Mucosa of rectum (tissue), 2 donors: ENCODE measurements at regions not wholly inside any gene's neighbourhood (a gene's known extent, or its start where the extent isn't known, plus 50 kb on each side); places are given as distances from the start of the nearest gene placed in this dataset.
"Not testable (repeated sequence)": the region's sequence is repeated elsewhere in the genome, so short reads cannot be mapped to it uniquely, and the experiment has no call there.

Source experiments
- H3K27ac ChIP-seq, 2 donors: one replicate each; pipeline ENCODE4 v1.7.0; 2013; ENCODE audit warnings: inconsistent platforms in 2 of 2, low read depth in 2 of 2, low read length in 2 of 2
- H3K27me3 ChIP-seq, 2 donors: one replicate each; pipeline ENCODE4 v1.7.0; 2013; ENCODE audit warnings: low read length in 2 of 2; ENCODE audit not compliant: control insufficient read depth in 2 of 2, insufficient read depth in 2 of 2
- H3K36me3 ChIP-seq, 2 donors: one replicate each; pipeline ENCODE4 v1.7.0; 2013; ENCODE audit warnings: low read length in 2 of 2; ENCODE audit not compliant: control insufficient read depth in 2 of 2, insufficient read depth in 2 of 2
- H3K4me1 ChIP-seq, 2 donors: one replicate each; pipeline ENCODE4 v1.7.0; 2013; ENCODE audit warnings: low read length in 2 of 2, mild to moderate bottlenecking in 1 of 2; ENCODE audit not compliant: control insufficient read depth in 2 of 2, insufficient read depth in 2 of 2
- H3K4me3 ChIP-seq, 2 donors: one replicate each; pipeline ENCODE4 v1.7.0; 2013; ENCODE audit warnings: low read length in 2 of 2
- H3K9ac ChIP-seq, 2 donors: one replicate each; pipeline ENCODE4 v1.7.0; 2013; ENCODE audit warnings: low read length in 2 of 2, low read depth in 1 of 2, mild to moderate bottlenecking in 1 of 2
- H3K9me3 ChIP-seq, 2 donors: one replicate each; pipeline ENCODE4 v1.7.0; 2013; ENCODE audit warnings: low read length in 2 of 2; ENCODE audit not compliant: control insufficient read depth in 2 of 2
- donor health status: healthy.
- donor health status: Normal muscosa, but diverticular disease.

DNA sequence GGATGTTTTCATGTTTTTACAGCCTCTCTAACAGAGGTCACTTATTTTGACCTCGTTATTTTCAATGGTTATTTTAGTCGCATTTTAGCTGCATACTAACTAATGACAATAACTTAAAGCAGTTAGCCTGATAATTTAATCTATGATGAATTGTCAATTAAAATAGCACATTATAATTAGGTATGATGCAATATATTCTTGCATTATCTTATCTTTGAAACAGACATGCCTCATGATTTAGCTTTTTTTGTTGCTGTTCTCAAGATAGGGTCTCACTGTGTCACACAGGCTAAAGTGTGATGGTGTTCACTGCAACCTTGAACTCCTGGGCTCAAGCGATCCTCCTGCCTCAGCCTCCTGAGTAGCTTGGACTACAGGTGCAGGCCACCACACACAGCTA, 126.4 kb downstream of the KBTBD2 start:
- Histone ChIP-seq H3K9me3 (no peaks in the 10 kb centered on the region), H3K36me3 (no peaks in the 10 kb centered on the region), H3K9ac (no peak overlapping the region), H3K4me1 (no peaks in the 10 kb centered on the region), H3K4me3 (no peak overlapping the region), H3K27ac (no peak overlapping the region), H3K27me3 (no peaks in the 10 kb centered on the region)

DNA sequence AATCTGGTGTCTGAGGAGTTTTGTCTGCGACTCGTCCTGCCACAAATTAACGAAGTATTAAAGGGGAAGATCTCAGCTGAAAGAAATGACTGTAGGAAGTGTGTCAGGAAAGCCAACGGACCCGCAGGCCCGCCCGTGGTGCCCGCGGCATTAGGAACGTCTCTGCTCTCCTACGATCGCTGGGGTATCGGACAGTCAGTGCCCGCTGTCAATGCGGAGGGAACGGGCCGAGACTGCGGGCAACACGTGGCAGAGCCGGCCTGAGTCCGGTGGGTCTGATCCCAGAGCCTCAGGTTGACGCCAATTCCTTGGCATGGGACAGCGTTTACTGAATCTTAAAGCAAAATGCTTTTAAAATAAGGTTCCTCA, 128.7 kb downstream of the KBTBD2 start:
- no peaks in the 10 kb centered on the region for H3K4me1 ChIP-seq
- no peaks in the 10 kb centered on the region for H3K27me3 ChIP-seq
- H3K9ac ChIP-seq, result no peak overlapping the region
- H3K9me3 ChIP-seq, result no peaks in the 10 kb centered on the region
- no peaks in the 10 kb centered on the region for H3K36me3 ChIP-seq
- H3K27ac ChIP-seq, result no peak overlapping the region
- H3K4me3 ChIP-seq, result no peak overlapping the region

DNA sequence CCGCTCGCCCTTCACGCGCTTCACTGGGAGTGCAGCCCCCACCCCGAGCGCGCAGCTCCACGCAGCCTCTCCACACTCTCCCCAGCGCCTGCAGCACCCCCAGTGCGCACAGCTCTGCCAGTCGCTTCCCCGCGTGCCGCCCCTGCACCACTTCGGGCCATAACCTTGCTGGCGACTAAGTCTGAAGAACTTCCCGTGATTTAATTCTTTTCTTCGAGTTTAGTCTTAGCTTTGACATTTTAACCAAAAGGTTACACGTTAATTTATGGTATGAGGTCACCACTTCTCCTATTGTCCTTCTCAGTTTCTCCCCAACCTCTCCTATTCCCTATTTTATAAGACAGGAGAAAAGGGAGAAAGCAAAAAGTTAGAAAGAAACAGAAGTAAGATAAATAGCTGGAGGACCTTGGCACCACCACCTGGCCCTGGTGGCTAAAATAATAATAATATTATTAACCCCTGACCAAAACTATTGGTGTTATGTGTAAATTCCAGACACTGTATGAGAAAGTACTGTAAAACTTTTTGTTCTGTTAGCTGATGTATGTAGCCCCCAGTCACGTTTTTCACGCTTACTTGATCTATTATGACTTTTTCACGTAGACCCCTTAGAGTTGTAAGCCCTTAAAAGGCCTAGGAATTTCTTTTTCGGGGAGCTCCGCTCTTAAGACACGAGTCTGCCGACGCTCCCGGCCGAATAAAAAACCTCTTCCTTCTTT, 129.2 kb downstream of the KBTBD2 start:
- H3K27ac ChIP-seq, H3K36me3 ChIP-seq, H3K9me3 ChIP-seq, H3K4me1 ChIP-seq, H3K9ac ChIP-seq, H3K27me3 ChIP-seq, H3K4me3 ChIP-seq: not testable (repeated sequence)

DNA sequence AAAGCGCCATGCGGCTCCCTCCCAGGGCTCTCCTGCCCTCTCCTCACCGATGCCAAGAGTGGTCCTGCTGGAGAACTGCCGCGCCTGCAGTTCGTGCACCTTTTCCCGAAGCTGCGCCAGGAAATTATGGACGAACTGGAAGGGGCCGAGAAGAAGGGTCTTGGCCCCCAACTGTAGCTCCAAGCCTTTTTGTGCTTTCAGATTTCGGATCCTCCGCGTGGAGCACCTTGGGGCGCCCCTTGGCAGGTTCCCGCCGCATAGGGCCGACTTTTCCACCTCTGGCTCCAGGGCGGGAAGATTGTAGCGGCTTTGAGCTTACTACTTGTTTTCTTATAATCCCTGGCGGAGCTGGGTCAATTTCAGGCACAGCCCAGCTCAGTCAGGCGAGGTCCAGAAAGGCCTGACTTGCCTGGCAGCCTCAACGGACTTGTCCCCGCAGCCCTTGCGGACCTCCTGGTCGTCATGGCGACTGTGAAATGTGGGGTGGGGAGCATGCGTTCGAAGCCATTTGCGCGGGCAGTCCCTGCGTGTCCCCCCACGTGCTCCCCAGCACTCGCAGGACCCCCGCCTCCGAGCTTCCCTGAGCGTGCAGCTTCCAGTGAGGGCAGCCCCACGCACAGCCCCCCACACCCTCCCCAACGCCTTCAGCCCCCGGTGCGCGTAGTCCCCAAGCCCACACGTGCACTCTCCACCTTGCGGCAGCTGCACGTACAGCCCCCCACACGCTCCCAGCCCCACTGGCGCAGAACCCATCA, 129.9 kb downstream of the KBTBD2 start:
- no peaks in the 10 kb centered on the region for H3K9me3 ChIP-seq
- H3K27me3 ChIP-seq, result no peaks in the 10 kb centered on the region
- no peak overlapping the region for H3K4me3 ChIP-seq
- no peaks in the 10 kb centered on the region for H3K36me3 ChIP-seq
- no peaks in the 10 kb centered on the region for H3K4me1 ChIP-seq
- H3K27ac ChIP-seq, result no peak overlapping the region
- H3K9ac ChIP-seq, result no peak overlapping the region

DNA sequence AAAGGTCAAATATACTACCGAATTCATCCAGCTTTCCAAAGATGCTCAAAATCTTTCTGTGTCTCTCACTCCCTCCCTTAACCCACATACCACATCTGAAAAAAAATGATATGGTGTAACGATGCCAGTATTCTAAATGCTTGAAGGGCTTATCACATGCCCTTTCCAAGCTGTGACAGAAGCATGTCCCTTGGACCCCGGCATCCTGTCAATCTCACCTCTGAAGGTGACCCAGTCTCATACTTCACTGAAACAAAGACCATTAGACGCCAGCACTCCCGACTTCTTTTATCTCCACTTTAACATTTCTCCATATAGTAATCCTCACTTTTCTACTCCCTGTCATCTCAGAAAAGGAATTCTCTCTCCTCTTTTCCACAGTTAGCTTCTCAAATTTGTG, 130.8 kb downstream of the KBTBD2 start:
- not testable (repeated sequence) for H3K9me3 ChIP-seq, H3K4me3 ChIP-seq, H3K27me3 ChIP-seq, H3K9ac ChIP-seq, H3K27ac ChIP-seq, H3K4me1 ChIP-seq, H3K36me3 ChIP-seq

GRCh38 chr7:32759859-32760258, 131.7 kb downstream of the KBTBD2 start:
- H3K4me1 ChIP-seq, H3K9me3 ChIP-seq, H3K27me3 ChIP-seq, H3K36me3 ChIP-seq, H3K9ac ChIP-seq, H3K4me3 ChIP-seq, H3K27ac ChIP-seq: not testable (repeated sequence)

DNA sequence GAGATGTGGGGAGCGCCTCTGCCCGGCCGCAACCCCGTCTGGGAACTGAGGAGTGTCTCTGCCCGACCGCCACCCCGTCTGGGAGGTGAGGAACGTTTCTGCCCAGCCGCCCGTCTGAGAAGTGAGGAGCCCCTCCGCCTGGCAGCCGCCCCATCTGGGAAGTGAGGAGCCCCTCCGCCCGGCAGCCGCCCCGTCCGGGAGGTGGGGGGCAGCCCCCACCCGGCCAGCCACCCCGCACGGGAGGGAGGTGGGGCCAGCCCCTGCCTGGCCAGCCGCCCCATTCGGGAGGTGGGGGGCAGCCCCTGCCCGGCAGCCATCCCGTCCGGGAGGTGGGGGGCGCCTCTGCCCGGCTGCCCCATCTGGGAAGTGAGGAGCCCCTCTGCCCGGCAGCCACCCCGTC, 137.7 kb downstream of the KBTBD2 start:
- H3K27me3 ChIP-seq, H3K36me3 ChIP-seq, H3K4me3 ChIP-seq, H3K9ac ChIP-seq, H3K9me3 ChIP-seq, H3K4me1 ChIP-seq, H3K27ac ChIP-seq: not testable (repeated sequence)

DNA sequence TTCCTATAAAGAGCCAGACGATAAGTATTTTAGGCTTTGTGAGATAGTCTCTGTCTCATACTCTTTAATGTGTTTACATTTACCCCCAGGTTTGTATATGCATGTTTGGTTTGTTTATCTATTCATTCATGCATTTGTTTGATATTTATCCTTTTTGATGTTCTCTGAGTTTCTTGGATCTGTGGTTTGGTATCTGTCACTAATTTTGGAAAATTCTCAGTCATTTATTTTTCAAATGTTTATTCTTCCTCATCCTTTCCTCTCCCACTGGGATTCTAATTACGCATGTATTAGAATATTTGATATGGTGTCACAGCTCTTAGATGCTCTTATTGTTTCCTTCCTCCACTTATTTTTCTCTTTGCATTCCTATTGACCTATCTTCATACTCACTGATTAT, 143.2 kb downstream of the KBTBD2 start:
- not testable (repeated sequence) for H3K27ac ChIP-seq, H3K4me1 ChIP-seq, H3K9me3 ChIP-seq, H3K4me3 ChIP-seq, H3K36me3 ChIP-seq, H3K9ac ChIP-seq, H3K27me3 ChIP-seq

- not testable (repeated sequence) for H3K4me1 ChIP-seq, H3K27ac ChIP-seq, H3K27me3 ChIP-seq, H3K9me3 ChIP-seq, H3K4me3 ChIP-seq, H3K9ac ChIP-seq, H3K36me3 ChIP-seq
These were observed 144.0 kb downstream of the KBTBD2 start for GRCh38 chr7:32747443-32748148.

- not testable (repeated sequence) for H3K36me3 ChIP-seq
These were observed 149.6 kb downstream of the KBTBD2 start for GRCh38 chr7:32741853-32742476.

More at GRCh38 chr7:32741853-32742476, 149.6 kb downstream of the KBTBD2 start:
- H3K27me3 ChIP-seq, H3K9me3 ChIP-seq, H3K27ac ChIP-seq, H3K4me3 ChIP-seq, H3K9ac ChIP-seq, H3K4me1 ChIP-seq: not testable (repeated sequence)
